HEK293 (cell line): ENCODE measurements at regions not wholly inside any gene's neighbourhood (a gene's known extent, or its start where the extent isn't known, plus 50 kb on each side); places are given as distances from the start of the nearest gene placed in this dataset.

Experiments used
- CTCF ChIA-PET: fragments of 350-600 bp; formaldehyde crosslinking; extraction: SDS; loops from one replicate; lab custom pipeline; 2021; ENCODE audit warnings: antibody characterized with exemption; lab: Yijun Ruan, JAX
- POLR2A ChIA-PET: fragments of 300-600 bp; formaldehyde crosslinking; extraction: SDS; loops from one replicate; lab custom pipeline; 2020; ENCODE audit warnings: antibody characterized with exemption, inconsistent platforms; lab: Yijun Ruan, JAX
- H3K27ac ChIP-seq: fragments of 200-500 bp; sonication (Bioruptor generic); 2 replicates; pipeline ENCODE4 v1.5.1; 2014; ENCODE audit warnings: low read depth, low read length, control low read depth, inconsistent platforms; ENCODE audit errors: extremely low read depth
- H3K36me3 ChIP-seq, 2 experiments: fragments of 200-500 bp in 1 of 2; sonication (Bioruptor generic) in 1 of 2; 1 replicate in 1 of 2; 2 replicates in 1 of 2; pipeline ENCODE4 v1.5.1; 2014 to 2017; ENCODE audit warnings: inconsistent platforms in 2 of 2, low read length in 2 of 2; ENCODE audit not compliant: control insufficient read depth in 2 of 2, insufficient read depth in 1 of 2
- H3K4me1 ChIP-seq: fragments of 200-500 bp; sonication (Bioruptor generic); 2 replicates; pipeline ENCODE4 v1.5.1; 2014; ENCODE audit warnings: mild to moderate bottlenecking, low read length, inconsistent platforms; ENCODE audit not compliant: control insufficient read depth, insufficient read depth
- H3K4me3 ChIP-seq: 2 replicates; pipeline ENCODE4 v1.5.1; 2011; ENCODE audit warnings: low read depth, mild to moderate bottlenecking, control low read depth, low read length, moderate library complexity
- H3K9me3 ChIP-seq: fragments of 200-500 bp; sonication (Bioruptor generic); 2 replicates; pipeline ENCODE4 v1.5.1; 2014; ENCODE audit warnings: low read depth, low read length, inconsistent platforms; ENCODE audit not compliant: control insufficient read depth, insufficient read depth
- AEBP2 ChIP-seq: fragments of 450-650 bp; formaldehyde crosslinking; IDR thresholded peaks from 2 replicates; pipeline ENCODE4 v1.5.1; 2016; ENCODE audit warnings: missing biosample characterization, missing genetic modification characterization, borderline replicate concordance
- KLF1 ChIP-seq: fragments of 450-650 bp; formaldehyde crosslinking; IDR thresholded peaks from 2 replicates; pipeline ENCODE4 v1.5.1; 2016; ENCODE audit warnings: missing biosample characterization, missing genetic modification characterization
- KLF17 ChIP-seq: fragments of 450-650 bp; formaldehyde crosslinking; IDR thresholded peaks from 2 replicates; pipeline ENCODE4 v1.5.1; 2016; ENCODE audit warnings: missing biosample characterization, missing genetic modification characterization
- OVOL3 ChIP-seq: fragments of 450-650 bp; formaldehyde crosslinking; IDR thresholded peaks from 2 replicates; pipeline ENCODE4 v1.5.1; 2016; ENCODE audit warnings: missing biosample characterization, missing genetic modification characterization
- PRDM2 ChIP-seq: fragments of 450-650 bp; formaldehyde crosslinking; IDR thresholded peaks from 2 replicates; pipeline ENCODE4 v1.5.1; 2016; ENCODE audit warnings: missing biosample characterization, missing genetic modification characterization, borderline replicate concordance
- SETDB1 ChIP-seq: IDR thresholded peaks from one replicate; pipeline ENCODE4 v1.6.1; 2017; ENCODE audit warnings: mild to moderate bottlenecking, low read length, moderate library complexity, mixed read lengths; ENCODE audit not compliant: insufficient read length
- SP7 ChIP-seq: fragments of 450-650 bp; formaldehyde crosslinking; IDR thresholded peaks from 2 replicates; pipeline ENCODE4 v1.5.1; 2016; ENCODE audit warnings: missing biosample characterization, missing genetic modification characterization
- ZBTB17 ChIP-seq: fragments of 450-650 bp; formaldehyde crosslinking; IDR thresholded peaks from 2 replicates; pipeline ENCODE4 v1.5.1; 2016; ENCODE audit warnings: missing biosample characterization, missing genetic modification characterization
- ZFP69B ChIP-seq: fragments of 450-650 bp; formaldehyde crosslinking; IDR thresholded peaks from 2 replicates; pipeline ENCODE4 v1.5.1; 2016; ENCODE audit warnings: missing biosample characterization, missing genetic modification characterization
- ZNF239 ChIP-seq: fragments of 450-650 bp; formaldehyde crosslinking; IDR thresholded peaks from 2 replicates; pipeline ENCODE4 v1.5.1; 2016; ENCODE audit warnings: missing biosample characterization, missing genetic modification characterization
- ZNF398 ChIP-seq: fragments of 450-650 bp; formaldehyde crosslinking; IDR thresholded peaks from 2 replicates; pipeline ENCODE4 v1.5.1; 2017; ENCODE audit warnings: missing biosample characterization, missing genetic modification characterization
- ZNF404 ChIP-seq: fragments of 450-650 bp; formaldehyde crosslinking; IDR thresholded peaks from 2 replicates; pipeline ENCODE4 v1.5.1; 2017; ENCODE audit warnings: missing biosample characterization, missing genetic modification characterization
- ZNF510 ChIP-seq: fragments of 450-650 bp; formaldehyde crosslinking; IDR thresholded peaks from 2 replicates; pipeline ENCODE4 v1.5.1; 2018; ENCODE audit warnings: mild to moderate bottlenecking, missing genetic modification characterization, missing biosample characterization; ENCODE audit not compliant: insufficient replicate concordance
- ZNF514 ChIP-seq: fragments of 450-650 bp; formaldehyde crosslinking; IDR thresholded peaks from 2 replicates; pipeline ENCODE4 v1.5.1; 2016; ENCODE audit warnings: missing biosample characterization, missing genetic modification characterization
- ZNF560 ChIP-seq: fragments of 450-650 bp; formaldehyde crosslinking; IDR thresholded peaks from 2 replicates; pipeline ENCODE4 v1.5.1; 2017; ENCODE audit warnings: missing biosample characterization, missing genetic modification characterization, borderline replicate concordance
- ZNF585B ChIP-seq: fragments of 450-650 bp; formaldehyde crosslinking; IDR thresholded peaks from 2 replicates; pipeline ENCODE4 v1.5.1; 2016; ENCODE audit warnings: missing biosample characterization, missing genetic modification characterization
- ZNF600 ChIP-seq: fragments of 450-650 bp; formaldehyde crosslinking; IDR thresholded peaks from 2 replicates; pipeline ENCODE4 v1.5.1; 2016; ENCODE audit warnings: missing biosample characterization, missing genetic modification characterization
- ZNF654 ChIP-seq: fragments of 450-650 bp; formaldehyde crosslinking; IDR thresholded peaks from 2 replicates; pipeline ENCODE4 v1.5.1; 2016; ENCODE audit warnings: low read depth, missing biosample characterization, missing genetic modification characterization
- ZNF677 ChIP-seq: fragments of 450-650 bp; IDR thresholded peaks from 2 replicates; pipeline ENCODE4 v1.5.0; 2018; ENCODE audit warnings: missing biosample characterization, mild to moderate bottlenecking, missing genetic modification characterization, moderate library complexity
- ZNF777 ChIP-seq: fragments of 450-650 bp; formaldehyde crosslinking; IDR thresholded peaks from 2 replicates; pipeline ENCODE4 v1.5.1; 2017; ENCODE audit warnings: missing biosample characterization, missing genetic modification characterization, borderline replicate concordance
- ZNF791 ChIP-seq: fragments of 450-650 bp; formaldehyde crosslinking; IDR thresholded peaks from 2 replicates; pipeline ENCODE4 v1.5.1; 2016; ENCODE audit warnings: missing biosample characterization, missing genetic modification characterization
- ZSCAN30 ChIP-seq: fragments of 450-650 bp; IDR thresholded peaks from 2 replicates; pipeline ENCODE4 v1.5.1; 2018; ENCODE audit warnings: missing biosample characterization, mild to moderate bottlenecking, missing genetic modification characterization, moderate library complexity

- no peak for TF ChIP-seq ZNF404
- no peak for TF ChIP-seq ZNF777
- TF ChIP-seq ZNF514 (tag by site-specific recombination): no peak
- TF ChIP-seq AEBP2 (tag by site-specific recombination): no peak
- TF ChIP-seq ZNF560 (tag by site-specific recombination): no peak
- no peak for TF ChIP-seq ZNF654 (tag by site-specific recombination)
- no peak for TF ChIP-seq SETDB1
- no peak for TF ChIP-seq PRDM2 (tag by site-specific recombination)
- no peak for TF ChIP-seq ZNF600 (tag by site-specific recombination)
- no peak for TF ChIP-seq ZBTB17
- TF ChIP-seq ZNF239 (tag by site-specific recombination): no peak
Observed at GRCh38 chr5:87099291-87099839, 168.3 kb upstream of the RASA1 start (continued).

- CTCF ChIA-PET: no interaction called here
- Histone ChIP-seq H3K4me3 (no peak overlapping the region), H3K9me3 (no peaks in the 10 kb centered on the region), H3K27ac (no peak overlapping the region), H3K4me1 (peaks cover 4% of the 10 kb centered on the region), H3K36me3 (no peaks in the 10 kb centered on the region)
- POLR2A ChIA-PET: no interaction called here
- TF ChIP-seq SP7 (tag by site-specific recombination) (no peak), ZNF398 (tag by site-specific recombination) (no peak)
Observed at GRCh38 chr5:87099968-87100367, 167.7 kb upstream of the RASA1 start.

- H3K4me1 ChIP-seq: peaks cover 4% of the 10 kb centered on the region
- TF ChIP-seq ZNF510 (tag by site-specific recombination) (no peak), ZNF514 (tag by site-specific recombination) (no peak), KLF17 (tag by site-specific recombination) (no peak), OVOL3 (tag by site-specific recombination) (no peak), ZNF585B (no peak), KLF1 (no peak), ZNF791 (no peak), ZNF677 (tag by site-specific recombination) (no peak), ZSCAN30 (tag by site-specific recombination) (no peak), ZFP69B (tag by site-specific recombination) (no peak)
- POLR2A ChIA-PET: no interaction called here
- no peak overlapping the region for H3K27ac ChIP-seq
- CTCF ChIA-PET: no interaction called here
- H3K4me3 ChIP-seq: no peak overlapping the region
- H3K36me3 ChIP-seq: no peaks in the 10 kb centered on the region
- H3K9me3 ChIP-seq: no peaks in the 10 kb centered on the region
Observed at GRCh38 chr5:87101321-87101720, 166.4 kb upstream of the RASA1 start.
